HCT116 (cell line): ENCODE measurements at regions not wholly inside any gene's neighbourhood (a gene's known extent, or its start where the extent isn't known, plus 50 kb on each side); places are given as distances from the start of the nearest gene placed in this dataset.

Source experiments
- ATAC-seq: fragments of 200-7000 bp; cut with Tn5 transposase; 2 replicates; pipeline ENCODE4 v1.9.1; 2020; ENCODE audit warnings: mild to moderate bottlenecking, moderate library complexity
- BruUV-seq: library from RNA; stranded (reverse); fragments of 400-500 nt; replicated peaks from 2 replicates; lab custom pipeline; 2021; lab: Mats Ljungman, UMichigan
- CTCF ChIA-PET: fragments of 300-600 bp; sonication (Branson Sonifier 250); formaldehyde crosslinking; loops from one replicate; lab custom pipeline; 2021; ENCODE audit warnings: antibody characterized with exemption; lab: Charles Lee
- POLR2A ChIA-PET: fragments of 300-600, 350-600 bp; sonication (Branson Sonifier 250); formaldehyde crosslinking; loops from one replicate; lab custom pipeline; 2021; ENCODE audit warnings: antibody characterized with exemption; lab: Charles Lee
- RAD21 ChIA-PET, 2 experiments: fragments of 300-600 bp; sonication (Branson Sonifier 250); formaldehyde crosslinking; loops; one replicate each; lab custom pipeline; 2023; ENCODE audit warnings: low total read pairs in 2 of 2; ENCODE audit not compliant: uncharacterized antibody in 2 of 2, unreplicated experiment in 2 of 2, low non-redundant PET in 1 of 2; lab: Charles Lee
- DNase-seq: peaks from one replicate; pipeline ENCODE4 v3.0.0-alpha.2; 2010; ENCODE audit warnings: low read depth, low spot score
- H2AFZ ChIP-seq: fragments of 200-600 bp; shearing (Covaris generic), sonication (generic); 2 replicates; pipeline ENCODE4 v1.6.1; 2017; ENCODE audit warnings: low read depth, mixed run types, mixed read lengths, antibody characterized with exemption, low read length; ENCODE audit not compliant: poor library complexity, severe bottlenecking
- H3K27ac ChIP-seq: 2 replicates; pipeline ENCODE4 v1.5.1; 2012; ENCODE audit warnings: low read depth, low read length
- H3K27me3 ChIP-seq: fragments of 200-600 bp; sonication (generic); 2 replicates; pipeline ENCODE4 v1.6.1; 2016; ENCODE audit warnings: mixed run types, low read length, mixed read lengths; ENCODE audit not compliant: insufficient read depth
- H3K36me3 ChIP-seq, 2 experiments: fragments of 200-500 bp in 1 of 2; fragments of 200-600 bp in 1 of 2; sonication (Bioruptor generic) in 1 of 2; sonication (generic) in 1 of 2; 2 replicates each; pipeline versions ENCODE4 v1.5.1 to v1.6.1; 2014 to 2016; ENCODE audit warnings: low read length in 2 of 2, inconsistent platforms in 1 of 2, mixed read lengths in 1 of 2, mixed run types in 1 of 2; ENCODE audit not compliant: insufficient read depth in 2 of 2, control insufficient read depth in 1 of 2
- H3K4me1 ChIP-seq, 2 experiments: fragments of 200-600 bp in 1 of 2; sonication (generic) in 1 of 2; 2 replicates each; pipeline versions ENCODE4 v1.5.1 to v1.6.1; 2012 to 2017; ENCODE audit warnings: low read length in 2 of 2, inconsistent platforms in 1 of 2, mild to moderate bottlenecking in 1 of 2, mixed read lengths in 1 of 2, mixed run types in 1 of 2, moderate library complexity in 1 of 2; ENCODE audit not compliant: insufficient read depth in 2 of 2, control insufficient read depth in 1 of 2
- H3K4me2 ChIP-seq: fragments of 200-600 bp; sonication (generic); 2 replicates; pipeline ENCODE4 v1.6.1; 2017; ENCODE audit warnings: mixed run types, low read length, mixed read lengths
- H3K4me3 ChIP-seq, 2 experiments: fragments of 200-600 bp in 1 of 2; sonication (generic) in 1 of 2; replicated peaks in 1 of 2; 2 replicates each; pipeline ENCODE4 v1.5.1; 2011 to 2016; ENCODE audit warnings: low read length in 2 of 2, control low read depth in 1 of 2, low read depth in 1 of 2, mild to moderate bottlenecking in 1 of 2, mixed read lengths in 1 of 2, mixed run types in 1 of 2
- H3K79me2 ChIP-seq: fragments of 200-600 bp; sonication (generic); 2 replicates; pipeline ENCODE4 v1.6.1; 2017; ENCODE audit warnings: mild to moderate bottlenecking, mixed run types, low read length, moderate library complexity, mixed read lengths; ENCODE audit not compliant: insufficient read depth
- H3K9ac ChIP-seq: fragments of 200-600 bp; sonication (generic); 2 replicates; pipeline ENCODE4 v1.6.1; 2016; ENCODE audit warnings: low read length, mixed read lengths
- H3K9me2 ChIP-seq: fragments of 200-600 bp; sonication (generic), shearing (Covaris generic); 2 replicates; pipeline ENCODE4 v1.6.1; 2017; ENCODE audit warnings: mixed run types, mild to moderate bottlenecking, moderate library complexity; ENCODE audit not compliant: insufficient read depth
- H3K9me3 ChIP-seq, 2 experiments: fragments of 200-500 bp in 1 of 2; fragments of 200-600 bp in 1 of 2; sonication (Bioruptor generic) in 1 of 2; sonication (generic) in 1 of 2; 2 replicates each; pipeline ENCODE4 v1.6.1; 2014 to 2017; ENCODE audit warnings: low read length in 2 of 2, mixed read lengths in 2 of 2, inconsistent platforms in 1 of 2, low read depth in 1 of 2, mild to moderate bottlenecking in 1 of 2, mixed run types in 1 of 2, moderate library complexity in 1 of 2; ENCODE audit not compliant: control insufficient read depth in 1 of 2, insufficient read depth in 1 of 2
- H4K20me1 ChIP-seq: fragments of 200-600 bp; sonication (generic), shearing (Covaris generic); 2 replicates; pipeline ENCODE4 v1.6.1; 2017; ENCODE audit warnings: mixed run types, mild to moderate bottlenecking, moderate library complexity; ENCODE audit not compliant: insufficient read depth
- ATF3 ChIP-seq: IDR thresholded peaks from 2 replicates; pipeline ENCODE4 v1.6.1; 2012
- CBX3 ChIP-seq: IDR thresholded peaks from 2 replicates; pipeline ENCODE4 v1.6.1; 2012; ENCODE audit warnings: low read depth
- CEBPB ChIP-seq: IDR thresholded peaks from 2 replicates; pipeline ENCODE4 v1.6.1; 2012; ENCODE audit warnings: low read depth
- EGR1 ChIP-seq: IDR thresholded peaks from 2 replicates; pipeline ENCODE4 v1.6.1; 2012; ENCODE audit warnings: low read depth
- ELF1 ChIP-seq: IDR thresholded peaks from 2 replicates; pipeline ENCODE4 v1.6.1; 2012; ENCODE audit warnings: low read depth, borderline replicate concordance
- EZH2 ChIP-seq: fragments of 200-600 bp; sonication (generic); IDR thresholded peaks from 2 replicates; pipeline ENCODE4 v1.6.1; 2017; ENCODE audit warnings: antibody characterized with exemption, mixed run types
- FOSL1 ChIP-seq: IDR thresholded peaks from 2 replicates; pipeline ENCODE4 v1.6.1; 2012; ENCODE audit warnings: low read depth
- JUND ChIP-seq: IDR thresholded peaks from 2 replicates; pipeline ENCODE4 v1.6.1; 2012
- MAX ChIP-seq: IDR thresholded peaks from 2 replicates; pipeline ENCODE4 v1.6.1; 2012
- POLR2AphosphoS5 ChIP-seq: IDR thresholded peaks from 2 replicates; pipeline ENCODE4 v1.6.1; 2011; ENCODE audit warnings: mild to moderate bottlenecking, low read depth, low read length, moderate library complexity
- RAD21 ChIP-seq: IDR thresholded peaks from 2 replicates; pipeline ENCODE4 v1.6.1; 2012; ENCODE audit warnings: low read depth, mild to moderate bottlenecking
- REST ChIP-seq: IDR thresholded peaks from 2 replicates; pipeline ENCODE4 v1.6.1; 2012; ENCODE audit warnings: low read depth
- SIN3A ChIP-seq: IDR thresholded peaks from 2 replicates; pipeline ENCODE4 v1.6.1; 2012; ENCODE audit warnings: low read depth
- SP1 ChIP-seq: IDR thresholded peaks from 2 replicates; pipeline ENCODE4 v1.6.1; 2012; ENCODE audit warnings: low read depth
- SRF ChIP-seq: IDR thresholded peaks from 2 replicates; pipeline ENCODE4 v1.6.1; 2012; ENCODE audit warnings: low read depth
- TCF7L2 ChIP-seq: IDR thresholded peaks from 2 replicates; pipeline ENCODE4 v1.7.0; 2011; ENCODE audit warnings: borderline replicate concordance, inconsistent platforms; ENCODE audit not compliant: insufficient read depth, insufficient read length; ENCODE audit errors: extremely low read depth
- YY1 ChIP-seq: IDR thresholded peaks from 2 replicates; pipeline ENCODE4 v1.6.1; 2011; ENCODE audit warnings: low read length, low read depth, moderate library complexity, mild to moderate bottlenecking; ENCODE audit not compliant: insufficient replicate concordance; ENCODE audit errors: extremely low read depth
- ZBTB33 ChIP-seq: IDR thresholded peaks from 2 replicates; pipeline ENCODE4 v1.6.1; 2011; ENCODE audit warnings: mild to moderate bottlenecking, low read length, moderate library complexity; ENCODE audit not compliant: insufficient replicate concordance; ENCODE audit errors: extremely low read depth
- ZFX ChIP-seq: fragments of 450-650 bp; IDR thresholded peaks from 2 replicates; pipeline ENCODE4 v1.6.1; 2017
- ZNF274 ChIP-seq: fragments of 200-500 bp; sonication (Bioruptor generic); IDR thresholded peaks from 2 replicates; pipeline ENCODE4 v1.6.1; 2014; ENCODE audit warnings: mild to moderate bottlenecking, low read depth, low read length, inconsistent platforms
- intact Hi-C: fragments of 100-400 bp; cut with micrococcal nuclease; formaldehyde crosslinking; loops from 2 replicates; pipeline ENCODE4 v1.10.0; 2022

GRCh38 chr13:78286748-78287147 is 316.6 kb downstream of the POU4F1 start:
- Histone ChIP-seq H3K4me1 (no peaks in the 10 kb centered on the region), H3K9me3 (peaks cover 0 to 12% of the 10 kb centered on the region in 2 experiments; a peak in 1 of 4 replicates), H3K79me2 (no peaks in the 10 kb centered on the region), H4K20me1 (no peaks in the 10 kb centered on the region), H2AFZ (no peak overlapping the region), H3K27me3 (no peaks in the 10 kb centered on the region), H3K4me3 (no peak overlapping the region), H3K4me2 (no peak overlapping the region), H3K9ac (no peak overlapping the region), H3K9me2 (no peaks in the 10 kb centered on the region), H3K36me3 (no peaks in the 10 kb centered on the region), H3K27ac (no peak overlapping the region)
- POLR2A ChIA-PET: no interaction called here
- no TSS peak for BruUV-seq
- no peak for ATAC-seq
- TF ChIP-seq RAD21 (no peak), ZFX (no peak), EZH2 (no peak), REST (no peak), FOSL1 (no peak), EGR1 (no peak), SIN3A (no peak), CBX3 (no peak), MAX (no peak), ZBTB33 (no peak), ATF3 (no peak), JUND (no peak), POLR2AphosphoS5 (no peak), SP1 (no peak), YY1 (no peak), CEBPB (no peak), SRF (no peak), TCF7L2 (no peak), ELF1 (no peak), ZNF274 (no peak)
- RAD21 ChIA-PET: no interaction called here
- CTCF ChIA-PET: no interaction called here
- intact Hi-C loops: no loop called here
- DNase-seq: no peak
